Gastrocnemius medialis (tissue), 4 donors: ENCODE measurements at regions not wholly inside any gene's neighbourhood (a gene's known extent, or its start where the extent isn't known, plus 50 kb on each side); places are given as distances from the start of the nearest gene placed in this dataset.

ENCODE experiments used
- ATAC-seq, 2 donors: fragments of 150-250 bp; one replicate each; pipeline ENCODE4 v1.9.1; 2016
- DNase-seq, 2 donors: peaks; one replicate each; pipeline ENCODE4 v3.0.0-alpha.2; 2019
- H3K27ac ChIP-seq, 4 donors: fragments of 200-600 bp; sonication (generic); 1 replicate in 1 of 4; 2 replicates in 3 of 4; pipeline ENCODE4 v1.5.1; 2016 to 2018; ENCODE audit warnings: mild to moderate bottlenecking in 2 of 4, moderate library complexity in 1 of 4
- H3K27me3 ChIP-seq, 3 donors: fragments of 200-600 bp; sonication (generic) in 2 of 3; 1 replicate in 1 of 3; 2 replicates in 2 of 3; pipeline versions ENCODE4 v1.5.1 to v1.6.0; 2016 to 2019; ENCODE audit warnings: mild to moderate bottlenecking in 1 of 3, moderate library complexity in 1 of 3
- H3K36me3 ChIP-seq, 2 donors: fragments of 200-600 bp; sonication (generic) in 1 of 2; one replicate each; pipeline ENCODE4 v1.5.1; 2017 to 2018
- H3K4me1 ChIP-seq, 2 donors: fragments of 200-600 bp; sonication (generic) in 1 of 2; one replicate each; pipeline ENCODE4 v1.5.1; 2016 to 2017; ENCODE audit warnings: mild to moderate bottlenecking in 2 of 2
- H3K4me3 ChIP-seq, 4 donors: fragments of 200-600 bp; sonication (generic) in 3 of 4; 1 replicate in 1 of 4; 2 replicates in 3 of 4; pipeline ENCODE4 v1.5.1; 2016 to 2019; ENCODE audit warnings: mild to moderate bottlenecking in 2 of 4
- H3K9me3 ChIP-seq, 3 donors: fragments of 200-600 bp; sonication (generic) in 2 of 3; 1 replicate in 1 of 3; 2 replicates in 2 of 3; pipeline ENCODE4 v1.5.1; 2016 to 2019
- POLR2A ChIP-seq, 2 donors: fragments of 450-650 bp; IDR thresholded peaks; one replicate each; pipeline ENCODE4 v1.6.1; 2017; ENCODE audit warnings: antibody characterized with exemption in 2 of 2, mild to moderate bottlenecking in 2 of 2, moderate library complexity in 2 of 2
- in situ Hi-C, 4 donors: fragments of 200-750 bp; cut with MboI; loops; one replicate each; pipeline versions ENCODE4 v1.15.0 to v1.8.0; 2017; ENCODE audit warnings: low sequenced_read_pairs in 4 of 4
- intact Hi-C: fragments of 100-400 bp; cut with DNase I; formaldehyde crosslinking; loops from one replicate; pipeline ENCODE4 v1.15.1; 2023; ENCODE audit warnings: low total_unique reads
- TF ChIP-seq, protein P1 (sequence below), 5 experiments: fragments of 450-650 bp in 3 of 5; fragments of 200-600 bp in 2 of 5; sonication (generic) in 2 of 5; IDR thresholded peaks in 4 of 5; conservative IDR thresholded peaks in 1 of 5; 1 replicate in 4 of 5; 2 replicates in 1 of 5; pipeline ENCODE4 v1.5.1; 2016 to 2019; ENCODE audit warnings: antibody characterized with exemption in 5 of 5, mild to moderate bottlenecking in 3 of 5, moderate library complexity in 3 of 5

DNA sequence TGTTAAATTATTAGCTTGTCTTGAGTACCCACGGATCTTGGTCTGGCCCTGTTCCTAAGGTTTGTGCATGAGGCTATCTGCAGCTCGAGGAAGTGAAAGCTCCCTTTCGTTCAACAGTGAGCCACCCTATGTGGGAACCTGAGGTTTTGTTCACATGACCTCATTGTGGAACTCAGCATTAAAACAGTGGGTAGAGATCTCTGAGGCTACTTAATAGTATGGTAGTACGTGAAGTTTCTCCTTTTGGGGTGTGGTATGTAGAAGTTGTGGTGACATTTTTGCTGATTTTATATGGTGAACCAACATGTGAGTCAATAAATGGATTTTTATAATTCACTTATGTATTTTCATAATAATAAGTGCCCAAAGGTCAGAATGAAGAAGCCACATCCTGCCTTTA is 252.7 kb upstream of the FERD3L start:
- H3K9me3 ChIP-seq = no peaks in the 10 kb centered on the region
- in situ Hi-C loops = no loop called here
- no peaks in the 10 kb centered on the region for H3K27me3 ChIP-seq
- no peak overlapping the region for H3K4me3 ChIP-seq
- H3K4me1 ChIP-seq = no peaks in the 10 kb centered on the region
- intact Hi-C loops = no loop called here
- no peak for ATAC-seq
- no peaks in the 10 kb centered on the region for H3K36me3 ChIP-seq
- H3K27ac ChIP-seq = no peak overlapping the region
- no peak for TF ChIP-seq POLR2A (IDR thresholded peaks at IDR 0.05)
- TF ChIP-seq, protein P1, sequence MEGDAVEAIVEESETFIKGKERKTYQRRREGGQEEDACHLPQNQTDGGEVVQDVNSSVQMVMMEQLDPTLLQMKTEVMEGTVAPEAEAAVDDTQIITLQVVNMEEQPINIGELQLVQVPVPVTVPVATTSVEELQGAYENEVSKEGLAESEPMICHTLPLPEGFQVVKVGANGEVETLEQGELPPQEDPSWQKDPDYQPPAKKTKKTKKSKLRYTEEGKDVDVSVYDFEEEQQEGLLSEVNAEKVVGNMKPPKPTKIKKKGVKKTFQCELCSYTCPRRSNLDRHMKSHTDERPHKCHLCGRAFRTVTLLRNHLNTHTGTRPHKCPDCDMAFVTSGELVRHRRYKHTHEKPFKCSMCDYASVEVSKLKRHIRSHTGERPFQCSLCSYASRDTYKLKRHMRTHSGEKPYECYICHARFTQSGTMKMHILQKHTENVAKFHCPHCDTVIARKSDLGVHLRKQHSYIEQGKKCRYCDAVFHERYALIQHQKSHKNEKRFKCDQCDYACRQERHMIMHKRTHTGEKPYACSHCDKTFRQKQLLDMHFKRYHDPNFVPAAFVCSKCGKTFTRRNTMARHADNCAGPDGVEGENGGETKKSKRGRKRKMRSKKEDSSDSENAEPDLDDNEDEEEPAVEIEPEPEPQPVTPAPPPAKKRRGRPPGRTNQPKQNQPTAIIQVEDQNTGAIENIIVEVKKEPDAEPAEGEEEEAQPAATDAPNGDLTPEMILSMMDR (IDR thresholded peaks at IDR 0.05 in 4 of 5, conservative IDR thresholded peaks at IDR 0.05 in 1 of 5) = no peak
- DNase-seq = no peak

DNA sequence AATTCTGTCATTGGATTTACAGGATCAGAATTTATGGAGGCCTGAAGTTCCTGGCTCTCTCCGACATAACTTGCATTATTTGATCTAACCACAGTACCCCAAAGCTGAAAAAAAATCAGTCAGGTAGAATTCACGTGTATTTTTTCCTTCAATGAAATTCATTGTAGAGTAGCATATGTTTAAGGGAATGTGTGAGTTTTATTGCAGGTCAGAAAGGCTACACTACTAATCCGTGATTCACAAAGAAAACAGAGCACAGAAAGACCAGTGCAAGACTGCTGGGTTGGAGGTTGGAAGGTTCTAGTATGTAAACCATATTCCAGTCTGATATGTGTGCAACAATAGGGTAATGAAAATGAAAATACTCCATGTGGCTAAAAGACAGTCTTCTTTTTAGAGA is 247.0 kb upstream of the FERD3L start:
- no peak for TF ChIP-seq POLR2A (IDR thresholded peaks at IDR 0.05)
- TF ChIP-seq, protein P1 (IDR thresholded peaks at IDR 0.05 in 4 of 5, conservative IDR thresholded peaks at IDR 0.05 in 1 of 5) = no peak
- ATAC-seq (no peak), DNase-seq (no peak)
- Histone ChIP-seq H3K27me3 (no peaks in the 10 kb centered on the region), H3K9me3 (no peaks in the 10 kb centered on the region), H3K27ac (no peak overlapping the region), H3K4me1 (no peaks in the 10 kb centered on the region), H3K36me3 (no peaks in the 10 kb centered on the region), H3K4me3 (no peak overlapping the region)
- in situ Hi-C loops = no loop called here
- intact Hi-C loops = no loop called here

- Histone ChIP-seq H3K27me3 (no peaks in the 10 kb centered on the region), H3K27ac (no peak overlapping the region), H3K4me3 (no peak overlapping the region), H3K4me1 (no peaks in the 10 kb centered on the region), H3K36me3 (no peaks in the 10 kb centered on the region), H3K9me3 (no peaks in the 10 kb centered on the region)
- intact Hi-C loops (no loop called here), in situ Hi-C loops (no loop called here)
- no peak for ATAC-seq
- no peak for DNase-seq
- TF ChIP-seq, protein P1 (IDR thresholded peaks at IDR 0.05 in 4 of 5, conservative IDR thresholded peaks at IDR 0.05 in 1 of 5) = no peak
- no peak for TF ChIP-seq POLR2A (IDR thresholded peaks at IDR 0.05)
Observed at GRCh38 chr7:19390795-19391194, 245.6 kb upstream of the FERD3L start.

GRCh38 chr7:19381321-19381720 is 236.1 kb upstream of the FERD3L start:
- Histone ChIP-seq H3K27me3 (no peaks in the 10 kb centered on the region), H3K4me1 (no peaks in the 10 kb centered on the region), H3K4me3 (no peak overlapping the region), H3K27ac (no peak overlapping the region), H3K36me3 (no peaks in the 10 kb centered on the region), H3K9me3 (no peaks in the 10 kb centered on the region)
- intact Hi-C loops = no loop called here
- no peak for TF ChIP-seq POLR2A (IDR thresholded peaks at IDR 0.05)
- TF ChIP-seq, protein P1 (IDR thresholded peaks at IDR 0.05 in 4 of 5, conservative IDR thresholded peaks at IDR 0.05 in 1 of 5) = no peak
- in situ Hi-C loops = no loop called here
- DNase-seq (no peak), ATAC-seq (no peak)

- intact Hi-C loops = no loop called here
- Histone ChIP-seq H3K9me3 (no peaks in the 10 kb centered on the region), H3K27me3 (no peaks in the 10 kb centered on the region), H3K36me3 (no peaks in the 10 kb centered on the region), H3K27ac (no peak overlapping the region), H3K4me3 (no peak overlapping the region), H3K4me1 (no peaks in the 10 kb centered on the region)
- TF ChIP-seq, protein P1 (IDR thresholded peaks at IDR 0.05 in 4 of 5, conservative IDR thresholded peaks at IDR 0.05 in 1 of 5) = no peak
- no peak for TF ChIP-seq POLR2A (IDR thresholded peaks at IDR 0.05)
- in situ Hi-C loops = no loop called here
- DNase-seq (no peak), ATAC-seq (no peak)
Observed at GRCh38 chr7:19378345-19378714, 233.1 kb upstream of the FERD3L start.
